NB4 (cell line): ENCODE measurements at regions not wholly inside any gene's neighbourhood (a gene's known extent, or its start where the extent isn't known, plus 50 kb on each side); places are given as distances from the start of the nearest gene placed in this dataset.

Experiments
- DNase-seq: peaks from one replicate; pipeline ENCODE4 v3.0.0; 2010; ENCODE audit warnings: low read depth
- H3K4me3 ChIP-seq: one replicate; pipeline ENCODE4 v1.5.1; 2011; ENCODE audit warnings: mild to moderate bottlenecking, low read depth, low read length, moderate library complexity
- CTCF ChIP-seq: IDR thresholded peaks from one replicate; pipeline ENCODE4 v1.5.1; 2012; ENCODE audit warnings: low read depth, low read length
- MAX ChIP-seq: IDR thresholded peaks from 2 replicates; pipeline ENCODE4 v1.6.1; 2011; ENCODE audit warnings: low read depth, low read length
- MYC ChIP-seq: IDR thresholded peaks from 2 replicates; pipeline ENCODE4 v1.6.1; 2011; ENCODE audit warnings: low read depth, low read length
- POLR2A ChIP-seq: IDR thresholded peaks from 2 replicates; pipeline ENCODE4 v1.6.1; 2011; ENCODE audit warnings: mild to moderate bottlenecking; ENCODE audit not compliant: insufficient read length; ENCODE audit errors: extremely low read depth

GRCh38 chr3:102156426-102156825 lies 278.4 kb upstream of the ZPLD1 start:
- no peak for DNase-seq

DNA sequence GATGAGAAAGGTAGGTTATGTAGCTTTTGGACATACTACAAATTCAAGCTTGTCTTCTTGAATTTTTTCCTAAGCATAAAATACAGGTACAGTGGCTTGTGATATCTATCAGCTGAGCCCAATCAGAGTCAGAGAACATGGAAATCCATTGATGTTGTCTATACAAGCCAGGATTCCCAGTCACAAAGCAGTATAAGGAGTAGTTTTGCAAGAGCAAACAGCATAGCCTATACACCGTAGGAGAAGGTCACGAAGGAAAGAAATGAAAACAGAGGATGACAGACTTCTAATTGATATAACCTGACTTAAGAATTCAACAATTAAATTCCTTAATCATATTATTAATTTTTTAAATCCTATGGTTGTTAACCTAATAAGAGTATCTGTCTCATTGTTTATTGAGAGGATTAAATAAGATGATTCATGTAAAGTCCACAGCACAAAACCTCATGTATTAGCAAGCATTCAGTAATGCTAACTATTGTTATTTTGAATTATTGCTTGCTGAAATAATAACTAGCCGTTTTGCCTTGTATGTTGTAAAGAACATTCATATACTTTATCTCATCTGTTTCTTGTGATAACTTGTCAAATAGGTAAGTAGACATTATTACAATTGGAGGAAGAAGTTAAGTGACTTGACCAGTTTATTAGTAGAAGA lies 276.6 kb upstream of the ZPLD1 start:
- TF ChIP-seq CTCF (no peak), MAX (no peak)
- no peak overlapping the region for H3K4me3 ChIP-seq
- no peak for DNase-seq

More at GRCh38 chr3:102156426-102156825, 278.4 kb upstream of the ZPLD1 start:
- TF ChIP-seq MAX (no peak), CTCF (no peak), POLR2A (no peak), MYC (no peak)
- no peak overlapping the region for H3K4me3 ChIP-seq

- H3K4me3 ChIP-seq, result no peak overlapping the region
- no peak for DNase-seq
- no peak for TF ChIP-seq CTCF
Measured at GRCh38 chr3:102159810-102160451, 274.9 kb upstream of the ZPLD1 start.

- TF ChIP-seq MAX (no peak), POLR2A (no peak), MYC (no peak), CTCF (no peak)
- no peak for DNase-seq
- H3K4me3 ChIP-seq, result no peak overlapping the region
Measured at GRCh38 chr3:102161384-102162006, 273.3 kb upstream of the ZPLD1 start.

DNA sequence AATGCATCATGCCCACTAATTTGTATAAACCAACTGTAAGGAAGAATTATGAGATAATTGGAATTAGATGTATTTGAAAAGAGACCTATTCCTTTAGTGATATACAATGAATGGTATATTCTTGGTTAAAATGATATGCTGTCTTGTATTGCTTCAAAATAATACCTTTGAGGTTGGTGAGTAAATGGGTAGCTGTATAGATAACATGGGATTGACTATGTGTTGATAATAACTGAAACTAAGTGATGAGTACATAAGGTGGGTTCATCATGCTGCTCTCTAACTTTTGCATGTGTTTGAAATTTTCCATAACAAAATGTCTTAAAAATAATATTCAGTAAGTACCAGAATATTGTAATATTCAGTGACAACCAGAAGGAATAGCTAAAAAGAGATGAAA lies 272.6 kb upstream of the ZPLD1 start:
- TF ChIP-seq POLR2A, result no peak
- no peak for TF ChIP-seq MYC
- no peak for TF ChIP-seq MAX
- H3K4me3 ChIP-seq, result no peak overlapping the region
- DNase-seq, result no peak

DNA sequence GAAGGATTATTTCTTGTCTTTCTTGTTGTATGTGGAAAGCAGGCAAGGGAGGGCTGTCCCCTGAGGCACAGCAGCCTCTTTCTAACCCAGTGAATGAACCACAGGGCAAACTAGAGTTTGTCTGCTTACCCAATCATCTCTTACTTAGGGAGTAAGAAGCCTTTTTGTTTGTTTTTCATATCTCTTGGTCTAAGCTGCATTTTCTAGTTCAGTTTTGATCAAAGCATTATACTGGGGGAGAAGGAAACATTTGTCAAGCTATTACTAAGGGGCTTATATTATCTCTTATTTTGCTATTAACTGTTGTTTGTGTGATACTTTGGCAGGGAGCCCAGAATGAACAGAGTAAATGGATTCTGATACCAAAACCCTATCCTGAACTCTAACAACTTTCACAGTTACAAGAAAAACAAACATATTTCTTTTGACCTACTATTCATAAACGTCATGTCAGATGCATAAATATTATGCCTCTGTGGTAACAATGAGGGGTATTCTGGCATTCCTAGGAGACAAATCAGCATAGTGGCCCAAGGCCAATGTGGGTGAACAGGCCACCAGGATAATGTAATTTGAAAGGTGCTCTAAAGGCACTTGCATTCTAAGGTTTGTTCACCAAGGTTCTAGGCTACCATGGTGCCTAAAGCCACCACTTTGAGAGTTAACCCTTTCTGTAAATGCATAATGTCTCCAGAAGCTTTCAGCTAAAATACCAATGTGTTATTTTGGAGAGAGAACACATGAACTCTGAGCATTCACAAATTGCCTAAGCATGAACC lies 271.6 kb upstream of the ZPLD1 start:
- TF ChIP-seq MAX (no peak), CTCF (no peak), POLR2A (no peak), MYC (no peak)
- H3K4me3 ChIP-seq, result no peak overlapping the region
- peak; percentile 11 for DNase-seq
